Right renal cortex interstitium (tissue), 3 donors: ENCODE measurements at regions not wholly inside any gene's neighbourhood (a gene's known extent, or its start where the extent isn't known, plus 50 kb on each side); places are given as distances from the start of the nearest gene placed in this dataset.
"Not testable (repeated sequence)": the region's sequence is repeated elsewhere in the genome, so short reads cannot be mapped to it uniquely, and the experiment has no call there.

Experiments used
- DNase-seq, 3 donors: peaks; one replicate each; pipeline ENCODE4 v3.0.0-alpha.2; 2013; ENCODE audit warnings: low read depth in 3 of 3, low spot score in 2 of 3

GRCh38 chr11:36790526-36790925 lies 192.5 kb upstream of the RAG2 start:
- DNase-seq, result no peak

GRCh38 chr11:36783808-36784207 lies 185.8 kb upstream of the RAG2 start:
- DNase-seq, result no peak

DNA sequence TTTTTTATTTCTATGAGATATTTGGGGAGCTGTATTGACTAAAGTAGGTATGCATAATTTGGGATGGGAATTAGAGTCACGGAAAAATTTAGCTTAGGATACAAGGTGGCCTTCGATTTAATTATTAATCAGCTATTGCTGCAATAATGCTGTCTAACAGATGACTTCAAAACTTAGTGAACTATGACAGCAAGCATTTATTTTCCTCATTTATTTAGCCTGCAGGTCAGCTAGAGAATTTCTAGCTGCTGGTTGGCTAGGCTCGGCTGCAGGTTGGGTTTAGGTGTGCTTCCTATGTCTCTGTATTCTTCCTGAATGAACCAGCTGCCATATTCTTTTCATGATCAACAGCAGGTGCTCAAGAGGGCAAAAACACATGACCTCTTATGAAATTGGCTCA lies 181.8 kb upstream of the RAG2 start:
- DNase-seq, result no peak

GRCh38 chr11:36777311-36777710 lies 179.3 kb upstream of the RAG2 start:
- no peak for DNase-seq

- no peak for DNase-seq
These were observed 177.7 kb upstream of the RAG2 start for GRCh38 chr11:36775756-36776155.

- no peak for DNase-seq
These were observed 177.1 kb upstream of the RAG2 start for GRCh38 chr11:36775130-36775529.

GRCh38 chr11:36774603-36775002 lies 176.6 kb upstream of the RAG2 start:
- no peak for DNase-seq

DNA sequence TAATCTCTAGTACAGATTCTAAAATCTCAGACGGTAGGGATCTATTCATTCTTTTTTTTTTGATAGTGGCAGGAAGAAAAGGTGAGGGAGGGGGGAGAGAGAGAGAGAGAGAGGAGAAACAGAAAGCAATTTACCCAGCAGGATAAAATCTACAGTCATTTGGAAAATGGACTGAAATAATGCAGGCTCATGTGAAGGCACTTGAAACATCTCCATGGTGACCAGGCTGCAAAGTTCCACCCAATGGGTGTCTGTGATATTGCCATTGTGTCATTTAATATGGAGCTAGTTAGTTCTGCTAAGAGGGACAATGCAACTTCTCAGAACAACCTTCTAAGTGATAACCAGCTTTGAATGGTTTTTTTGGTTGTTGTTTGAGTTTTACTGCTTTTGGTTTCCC lies 165.2 kb upstream of the RAG2 start:
- DNase-seq, result no peak

GRCh38 chr11:36757075-36757474 lies 159.0 kb upstream of the RAG2 start:
- no peak for DNase-seq

GRCh38 chr11:36753960-36754359 lies 155.9 kb upstream of the RAG2 start:
- no peak for DNase-seq

DNA sequence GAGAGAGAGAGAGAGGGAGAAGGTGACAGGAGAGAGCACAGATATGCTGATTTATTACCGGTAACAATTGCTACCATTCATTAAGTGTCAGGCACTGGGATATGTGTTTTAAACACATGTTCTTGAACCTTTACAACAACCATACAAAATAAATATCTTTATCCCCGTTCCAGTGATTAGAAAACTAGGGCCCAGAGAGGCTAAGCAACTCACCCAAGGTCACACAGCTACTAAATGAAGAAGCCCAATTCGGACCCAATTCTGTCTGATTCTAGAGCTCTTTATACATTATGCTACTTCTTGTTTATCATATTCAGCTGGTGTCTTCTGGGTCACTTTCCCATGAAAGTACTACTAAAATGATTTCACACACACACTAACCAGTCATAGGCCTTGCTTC lies 154.0 kb upstream of the RAG2 start:
- no peak for DNase-seq

GRCh38 chr11:36751335-36751781 lies 153.3 kb upstream of the RAG2 start:
- peak in 1 of 3 donors; percentile 29 for DNase-seq

DNA sequence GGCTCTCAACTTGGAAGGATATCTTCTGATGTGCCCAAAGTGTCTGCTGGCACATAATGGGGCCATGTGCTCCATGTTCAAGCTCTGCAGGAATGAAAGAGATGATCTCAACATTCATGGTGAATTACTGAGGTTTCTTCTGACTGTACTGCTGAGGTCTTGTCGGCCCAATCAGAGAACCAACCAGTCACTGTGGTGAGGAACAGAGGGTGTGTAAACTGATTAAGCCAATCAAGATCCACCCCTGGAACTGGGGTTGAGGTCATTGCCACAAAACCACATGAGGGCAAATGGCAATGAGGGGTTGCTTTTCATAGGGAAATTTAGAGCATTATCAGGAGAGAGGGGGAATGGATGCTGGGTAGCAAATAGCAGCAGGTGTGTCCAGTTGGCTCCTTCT lies 152.3 kb upstream of the RAG2 start:
- DNase-seq, result no peak

DNA sequence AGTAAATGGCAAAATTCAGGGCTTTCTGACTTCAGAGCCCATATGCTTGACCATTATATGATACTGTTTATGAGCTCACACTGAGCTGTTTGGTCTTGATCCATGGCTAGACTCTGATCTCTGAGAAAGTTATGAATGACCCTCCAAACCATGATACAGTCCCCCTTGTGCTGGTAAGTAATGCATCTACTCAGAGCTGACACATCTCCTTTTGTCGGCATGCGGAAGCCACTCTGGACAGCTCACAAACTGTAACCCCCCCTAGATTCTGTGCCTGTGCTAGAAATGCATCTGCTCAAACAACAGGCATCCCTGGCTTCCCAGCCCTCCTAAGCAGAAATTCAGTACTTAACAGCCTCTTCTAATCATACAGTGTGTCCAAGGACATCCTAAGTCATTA lies 150.8 kb upstream of the RAG2 start:
- no peak for DNase-seq

DNA sequence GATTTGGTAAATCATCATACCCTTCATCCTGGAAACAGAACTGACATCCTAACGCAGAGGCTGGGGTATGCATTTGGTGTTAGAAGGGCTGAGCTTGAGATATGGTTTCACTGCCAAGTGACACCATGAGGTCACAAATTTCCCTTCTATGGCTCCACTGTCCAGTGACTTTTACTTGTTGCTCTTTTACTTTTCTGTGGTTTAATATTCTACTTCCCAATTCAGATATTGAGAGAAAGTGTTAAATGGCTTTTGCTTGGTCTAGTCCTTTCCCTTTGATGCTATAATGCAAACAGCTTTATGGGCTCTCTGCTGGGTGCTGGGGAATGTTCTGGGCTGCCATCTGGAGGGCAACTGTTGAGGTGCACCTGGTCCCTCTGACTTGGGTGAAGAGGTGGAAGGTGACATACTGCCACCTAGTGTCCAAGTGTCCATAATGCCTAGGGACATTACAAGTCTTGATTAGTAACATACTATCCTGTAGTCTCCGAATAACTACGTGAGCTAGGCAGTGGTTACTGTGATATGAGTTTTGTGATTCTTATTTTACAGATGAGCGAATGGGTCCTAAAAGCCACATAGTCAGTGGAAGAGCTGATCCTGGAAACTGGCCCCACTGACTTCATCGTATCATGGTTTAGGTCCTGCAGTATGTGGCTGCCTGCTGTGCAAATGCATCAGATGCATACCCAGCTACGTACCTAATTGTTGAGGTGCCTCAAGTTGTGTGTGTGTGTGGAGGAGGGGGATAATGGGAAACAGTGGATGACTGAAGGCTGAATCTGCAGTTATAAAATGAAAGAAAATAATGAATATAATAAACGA lies 149.1 kb upstream of the RAG2 start:
- DNase-seq, result peak; percentile 82 to 86 (median 84)

DNA sequence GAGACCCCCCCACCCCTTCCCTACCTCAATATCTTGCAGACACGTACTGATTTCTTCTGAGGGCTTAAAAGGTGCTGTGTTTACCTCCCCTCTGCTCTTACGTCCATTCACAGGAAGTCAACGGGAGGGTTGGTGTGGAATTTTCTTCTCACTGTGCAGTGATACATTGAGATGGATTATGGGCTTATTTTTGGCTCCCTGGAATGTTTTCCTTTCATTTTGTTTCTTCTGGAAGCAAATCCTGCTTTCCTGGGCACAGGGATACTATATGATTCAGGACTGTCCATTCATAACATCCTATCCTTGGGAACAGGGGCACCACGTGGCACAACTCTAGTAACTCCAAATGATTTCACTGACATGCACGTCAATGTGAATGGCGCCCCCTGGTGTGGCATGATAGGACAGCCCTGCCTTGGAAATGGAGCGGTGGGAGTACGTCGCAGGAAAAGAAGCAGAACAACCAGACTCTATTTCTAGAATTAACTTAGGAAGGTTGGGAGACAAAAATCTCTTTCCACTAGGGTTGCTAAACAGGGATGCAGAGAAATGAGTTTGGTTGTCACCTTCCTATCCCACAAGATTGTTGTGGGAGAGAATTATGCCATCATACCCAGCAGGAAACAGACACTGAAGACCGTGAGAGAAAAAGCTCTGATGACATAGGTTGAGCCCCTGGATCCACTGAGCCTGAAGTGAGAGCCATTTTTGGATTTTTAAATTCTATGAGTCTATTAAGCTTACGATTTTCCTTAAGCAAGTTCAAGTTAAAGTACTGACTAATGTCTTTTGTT lies 146.5 kb upstream of the RAG2 start:
- DNase-seq, result peak in 1 of 3 donors; percentile 16

GRCh38 chr11:36743039-36743438 lies 145.0 kb upstream of the RAG2 start:
- no peak for DNase-seq

DNA sequence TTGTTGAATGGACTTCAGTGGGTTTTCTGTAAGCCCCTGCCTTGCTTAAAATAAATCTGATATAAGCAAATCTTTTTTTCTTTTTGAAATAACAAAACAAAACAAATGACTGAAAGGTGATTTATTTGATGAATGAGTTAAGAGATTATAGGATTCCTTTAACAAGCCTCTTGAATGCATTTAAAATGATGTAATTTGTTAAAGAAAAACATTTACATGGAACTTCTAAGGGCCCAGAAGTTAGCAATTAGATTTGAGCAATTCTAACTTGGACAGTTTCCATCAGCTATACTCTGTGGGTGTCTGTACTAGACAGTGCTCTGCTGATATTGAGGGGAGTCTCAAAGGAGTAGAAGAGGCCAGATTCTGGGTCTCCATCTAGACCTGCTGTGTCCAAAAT lies 143.5 kb upstream of the RAG2 start:
- no peak for DNase-seq

DNA sequence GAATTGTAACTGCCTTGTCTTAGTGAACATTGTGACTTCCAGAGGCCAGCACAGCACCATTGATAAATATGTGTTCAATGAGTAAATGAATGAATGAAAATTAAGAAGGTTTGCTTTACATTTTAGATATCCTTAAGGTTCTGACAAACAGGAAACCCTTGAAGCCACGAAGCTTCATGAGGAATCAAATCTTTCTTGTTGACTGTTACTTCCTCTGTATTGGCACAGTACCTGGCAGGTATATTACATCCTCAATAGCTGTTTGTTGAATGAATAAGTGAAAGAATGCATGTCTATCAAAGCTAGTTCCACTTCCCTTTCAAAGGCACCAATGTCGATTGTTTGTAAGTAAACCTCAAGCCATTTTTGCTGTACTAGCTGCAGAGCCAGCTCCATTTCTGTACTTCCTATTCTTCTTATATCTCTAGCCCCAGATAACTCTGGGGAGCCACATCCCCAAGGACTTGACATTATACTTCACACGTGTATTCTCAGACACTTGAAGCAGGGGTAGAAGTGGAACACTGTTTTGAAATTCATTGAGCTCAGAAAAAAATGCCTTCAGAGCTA lies 140.3 kb upstream of the RAG2 start:
- no peak for DNase-seq

DNA sequence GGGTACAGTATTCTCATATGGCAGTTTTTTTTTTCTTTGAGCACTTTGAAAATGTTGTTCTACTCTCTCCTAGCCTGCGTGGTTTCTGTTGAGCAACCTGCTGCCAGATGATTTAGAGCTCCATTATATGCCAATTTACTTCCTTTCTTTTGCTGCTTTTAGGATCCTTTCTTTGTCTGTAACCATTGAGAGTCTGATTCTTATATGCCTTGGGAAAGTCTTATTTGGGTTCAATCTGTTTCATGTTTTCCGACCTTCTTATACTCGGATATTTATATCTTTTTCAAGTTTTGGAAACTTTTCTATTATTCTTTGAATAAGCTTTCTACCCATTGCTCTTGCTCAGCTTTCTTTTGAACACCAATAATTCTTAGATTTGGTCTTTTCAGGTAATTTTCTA lies 138.1 kb upstream of the RAG2 start:
- no peak for DNase-seq

GRCh38 chr11:36733721-36734120 lies 135.7 kb upstream of the RAG2 start:
- not testable (repeated sequence) for DNase-seq

DNA sequence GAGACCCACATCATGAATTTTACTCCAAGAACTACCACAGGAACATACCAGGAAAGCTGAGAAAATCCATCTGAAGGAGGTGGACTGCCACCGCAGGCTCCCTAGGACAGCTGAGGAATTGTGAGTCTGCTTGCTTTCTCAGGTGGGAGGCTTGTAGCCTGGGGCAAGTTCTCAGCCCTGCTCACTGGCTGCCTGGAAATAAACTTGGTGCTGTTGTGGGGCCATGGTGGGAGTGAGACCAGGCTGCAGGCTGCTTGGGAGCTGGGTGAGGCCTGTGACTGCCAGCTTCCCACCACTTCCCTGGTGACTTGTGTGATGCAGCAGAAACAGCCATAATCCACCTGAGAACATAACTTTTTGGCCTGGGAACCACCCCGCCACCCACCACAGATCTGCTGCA lies 132.7 kb upstream of the RAG2 start:
- no peak for DNase-seq
